Tibial nerve (tissue), 4 donors: ENCODE measurements at regions not wholly inside any gene's neighbourhood (a gene's known extent, or its start where the extent isn't known, plus 50 kb on each side); places are given as distances from the start of the nearest gene placed in this dataset.

Source experiments
- DNase-seq, 2 donors: peaks; one replicate each; pipeline ENCODE4 v3.0.0-alpha.2; 2019; ENCODE audit warnings: low spot score in 2 of 2
- H3K27ac ChIP-seq, 4 donors: fragments of 200-600 bp; sonication (generic) in 3 of 4; one replicate each; pipeline ENCODE4 v1.5.1; 2017 to 2019; ENCODE audit warnings: mild to moderate bottlenecking in 1 of 4
- H3K27me3 ChIP-seq, 2 donors: fragments of 200-600 bp; sonication (generic) in 1 of 2; one replicate each; pipeline versions ENCODE4 v1.5.1 to v1.6.0; 2017 to 2019
- H3K36me3 ChIP-seq, 3 donors: fragments of 200-600 bp; sonication (generic); one replicate each; pipeline ENCODE4 v1.5.1; 2018 to 2019
- H3K4me1 ChIP-seq, 4 donors: fragments of 200-600 bp; sonication (generic) in 3 of 4; one replicate each; pipeline ENCODE4 v1.5.1; 2017 to 2019
- H3K4me3 ChIP-seq, 4 donors: fragments of 200-600 bp; sonication (generic) in 3 of 4; one replicate each; pipeline ENCODE4 v1.5.1; 2017 to 2019; ENCODE audit warnings: mild to moderate bottlenecking in 1 of 4, moderate library complexity in 1 of 4
- H3K9me3 ChIP-seq, 4 donors: fragments of 200-600 bp; sonication (generic) in 3 of 4; one replicate each; pipeline ENCODE4 v1.5.1; 2017 to 2019
- EP300 ChIP-seq, 2 donors: sonication (generic); formaldehyde crosslinking; IDR thresholded peaks; one replicate each; pipeline ENCODE4 v1.6.1; 2017; ENCODE audit warnings: antibody characterized with exemption in 2 of 2, mild to moderate bottlenecking in 1 of 2
- POLR2A ChIP-seq, 2 donors: fragments of 450-650 bp; IDR thresholded peaks; one replicate each; pipeline ENCODE4 v1.6.1; 2017; ENCODE audit warnings: antibody characterized with exemption in 2 of 2, mild to moderate bottlenecking in 2 of 2, moderate library complexity in 2 of 2
- WGBS, 2 donors: methylation state at CpG; one replicate each; pipeline ENCODE4 v1.1.5; 2018; 5-methylcytosine and 5-hydroxymethylcytosine counted together
- TF ChIP-seq, protein P1 (sequence below), 5 experiments: fragments of 200-600 bp in 3 of 5; fragments of 450-650 bp in 2 of 5; sonication (generic) in 3 of 5; IDR thresholded peaks; one replicate each; pipeline ENCODE4 v1.5.1; 2016 to 2019; ENCODE audit warnings: antibody characterized with exemption in 5 of 5, mild to moderate bottlenecking in 3 of 5, moderate library complexity in 2 of 5

DNA sequence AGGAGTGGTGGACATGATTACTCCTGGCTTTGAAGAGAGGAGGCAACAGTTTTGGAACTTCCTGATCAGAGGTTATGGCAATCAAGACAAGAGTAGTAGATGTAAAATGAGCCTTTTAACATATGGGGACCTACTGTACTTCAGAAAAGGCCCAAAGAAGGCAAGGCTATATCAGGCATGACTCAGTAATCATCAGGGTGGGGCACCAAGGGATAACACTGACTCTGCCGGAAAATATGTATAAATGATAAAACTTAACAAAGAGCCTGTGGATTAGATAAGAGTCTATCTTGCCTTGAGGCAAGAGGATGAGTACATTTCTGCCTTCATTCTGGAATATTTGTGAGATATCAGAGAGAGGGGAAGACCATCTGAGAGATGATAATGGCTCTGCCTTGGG lies 1389.9 kb upstream of the MAP3K7 start:
- WGBS, 2 donors = 81 to 85% methylated on average over 1 of the region's 1 CpG
- no peaks in the 10 kb centered on the region for H3K36me3 ChIP-seq
- H3K4me3 ChIP-seq = no peak overlapping the region
- no peak overlapping the region for H3K27ac ChIP-seq
- no peaks in the 10 kb centered on the region for H3K27me3 ChIP-seq
- no peaks in the 10 kb centered on the region for H3K9me3 ChIP-seq
- no peak for DNase-seq
- no peaks in the 10 kb centered on the region for H3K4me1 ChIP-seq
- TF ChIP-seq POLR2A (IDR thresholded peaks at IDR 0.05) (no peak), EP300 (IDR thresholded peaks at IDR 0.05) (no peak)
- TF ChIP-seq, protein P1, sequence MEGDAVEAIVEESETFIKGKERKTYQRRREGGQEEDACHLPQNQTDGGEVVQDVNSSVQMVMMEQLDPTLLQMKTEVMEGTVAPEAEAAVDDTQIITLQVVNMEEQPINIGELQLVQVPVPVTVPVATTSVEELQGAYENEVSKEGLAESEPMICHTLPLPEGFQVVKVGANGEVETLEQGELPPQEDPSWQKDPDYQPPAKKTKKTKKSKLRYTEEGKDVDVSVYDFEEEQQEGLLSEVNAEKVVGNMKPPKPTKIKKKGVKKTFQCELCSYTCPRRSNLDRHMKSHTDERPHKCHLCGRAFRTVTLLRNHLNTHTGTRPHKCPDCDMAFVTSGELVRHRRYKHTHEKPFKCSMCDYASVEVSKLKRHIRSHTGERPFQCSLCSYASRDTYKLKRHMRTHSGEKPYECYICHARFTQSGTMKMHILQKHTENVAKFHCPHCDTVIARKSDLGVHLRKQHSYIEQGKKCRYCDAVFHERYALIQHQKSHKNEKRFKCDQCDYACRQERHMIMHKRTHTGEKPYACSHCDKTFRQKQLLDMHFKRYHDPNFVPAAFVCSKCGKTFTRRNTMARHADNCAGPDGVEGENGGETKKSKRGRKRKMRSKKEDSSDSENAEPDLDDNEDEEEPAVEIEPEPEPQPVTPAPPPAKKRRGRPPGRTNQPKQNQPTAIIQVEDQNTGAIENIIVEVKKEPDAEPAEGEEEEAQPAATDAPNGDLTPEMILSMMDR (IDR thresholded peaks at IDR 0.05) = no peak

DNA sequence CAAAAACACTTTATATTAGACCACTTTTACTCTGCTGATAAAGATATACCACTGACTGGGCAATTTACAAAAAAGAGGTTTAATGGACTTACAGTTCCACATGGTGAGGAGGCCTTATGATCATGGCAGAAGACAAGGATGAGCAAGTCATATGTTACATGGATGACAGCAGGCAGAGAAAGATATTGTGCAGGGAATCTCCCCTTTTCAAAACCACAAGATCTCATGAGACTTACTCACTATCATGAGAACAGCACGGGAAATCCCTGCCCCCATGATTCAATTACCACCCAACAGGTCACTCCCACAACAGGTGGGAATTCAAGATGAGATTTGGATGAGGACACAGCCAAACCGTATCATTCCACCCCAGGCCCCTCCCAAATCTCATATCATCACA lies 1383.8 kb upstream of the MAP3K7 start:
- Histone ChIP-seq H3K27ac (no peak overlapping the region), H3K9me3 (peaks cover 0 to 13% (median 0%) of the 10 kb centered on the region in 4 donors), H3K36me3 (no peaks in the 10 kb centered on the region), H3K4me3 (no peak overlapping the region), H3K4me1 (no peaks in the 10 kb centered on the region), H3K27me3 (no peaks in the 10 kb centered on the region)
- DNase-seq = no peak
- 57 to 68% methylated on average over 2 of the region's 2 CpGs for WGBS, 2 donors
- TF ChIP-seq, protein P1 (IDR thresholded peaks at IDR 0.05) = no peak
- TF ChIP-seq EP300 (IDR thresholded peaks at IDR 0.05) = no peak
- no peak for TF ChIP-seq POLR2A (IDR thresholded peaks at IDR 0.05)

GRCh38 chr6:91965872-91966271 lies 1379.0 kb upstream of the MAP3K7 start:
- H3K4me3 ChIP-seq = no peak overlapping the region
- no peak for TF ChIP-seq POLR2A (IDR thresholded peaks at IDR 0.05)
- TF ChIP-seq, protein P1 (IDR thresholded peaks at IDR 0.05) = no peak
- no peak for TF ChIP-seq EP300 (IDR thresholded peaks at IDR 0.05)
- no peak for DNase-seq
- H3K27me3 ChIP-seq = no peaks in the 10 kb centered on the region
- H3K27ac ChIP-seq = no peak overlapping the region
- 100% methylated on average over 1 of the region's 1 CpG for WGBS, 2 donors
- peaks cover 0 to 14% (median 0%) of the 10 kb centered on the region in 4 donors for H3K9me3 ChIP-seq
- no peaks in the 10 kb centered on the region for H3K36me3 ChIP-seq
- H3K4me1 ChIP-seq = no peaks in the 10 kb centered on the region

GRCh38 chr6:91961671-91962070 lies 1374.8 kb upstream of the MAP3K7 start:
- 88 to 94% methylated on average over 2 of the region's 2 CpGs for WGBS, 2 donors
- Histone ChIP-seq H3K36me3 (no peaks in the 10 kb centered on the region), H3K9me3 (peaks cover 0 to 19% (median 0%) of the 10 kb centered on the region in 4 donors), H3K4me3 (no peak overlapping the region), H3K27ac (no peak overlapping the region), H3K27me3 (no peaks in the 10 kb centered on the region), H3K4me1 (no peaks in the 10 kb centered on the region)
- TF ChIP-seq, protein P1 (IDR thresholded peaks at IDR 0.05) = no peak
- no peak for TF ChIP-seq POLR2A (IDR thresholded peaks at IDR 0.05)
- TF ChIP-seq EP300 (IDR thresholded peaks at IDR 0.05) = no peak
- no peak for DNase-seq

GRCh38 chr6:91961236-91961635 lies 1374.4 kb upstream of the MAP3K7 start:
- Histone ChIP-seq H3K4me3 (no peak overlapping the region), H3K9me3 (peaks cover 0 to 15% (median 0%) of the 10 kb centered on the region in 4 donors), H3K4me1 (no peaks in the 10 kb centered on the region), H3K36me3 (no peaks in the 10 kb centered on the region), H3K27me3 (no peaks in the 10 kb centered on the region), H3K27ac (no peak overlapping the region)
- TF ChIP-seq POLR2A (IDR thresholded peaks at IDR 0.05) (no peak), EP300 (IDR thresholded peaks at IDR 0.05) (no peak)
- TF ChIP-seq, protein P1 (IDR thresholded peaks at IDR 0.05) = no peak
- no peak for DNase-seq
- 94 to 95% methylated on average over 3 of the region's 3 CpGs for WGBS, 2 donors
